Neuron (in vitro differentiated cells): ENCODE measurements at regions not wholly inside any gene's neighbourhood (a gene's known extent, or its start where the extent isn't known, plus 50 kb on each side); places are given as distances from the start of the nearest gene placed in this dataset.
"Not testable (repeated sequence)": the region's sequence is repeated elsewhere in the genome, so short reads cannot be mapped to it uniquely, and the experiment has no call there.

ENCODE experiments used
- H2AFZ ChIP-seq: one replicate; pipeline ENCODE4 v1.6.1; 2013; ENCODE audit warnings: low read depth, mild to moderate bottlenecking, inconsistent platforms, low read length, moderate library complexity
- H3K27me3 ChIP-seq: one replicate; pipeline ENCODE4 v1.6.1; 2013; ENCODE audit warnings: low read length; ENCODE audit not compliant: insufficient read depth
- H3K36me3 ChIP-seq: one replicate; pipeline ENCODE4 v1.6.1; 2013; ENCODE audit warnings: low read length; ENCODE audit not compliant: insufficient read depth
- H3K4me1 ChIP-seq: one replicate; pipeline ENCODE4 v1.6.1; 2013; ENCODE audit warnings: low read length; ENCODE audit not compliant: insufficient read depth
- H3K4me3 ChIP-seq: 2 replicates; pipeline ENCODE4 v1.5.1; 2013; ENCODE audit warnings: mild to moderate bottlenecking, low read length, moderate library complexity
- H3K9me3 ChIP-seq: one replicate; pipeline ENCODE4 v1.6.1; 2013; ENCODE audit warnings: low read length

DNA sequence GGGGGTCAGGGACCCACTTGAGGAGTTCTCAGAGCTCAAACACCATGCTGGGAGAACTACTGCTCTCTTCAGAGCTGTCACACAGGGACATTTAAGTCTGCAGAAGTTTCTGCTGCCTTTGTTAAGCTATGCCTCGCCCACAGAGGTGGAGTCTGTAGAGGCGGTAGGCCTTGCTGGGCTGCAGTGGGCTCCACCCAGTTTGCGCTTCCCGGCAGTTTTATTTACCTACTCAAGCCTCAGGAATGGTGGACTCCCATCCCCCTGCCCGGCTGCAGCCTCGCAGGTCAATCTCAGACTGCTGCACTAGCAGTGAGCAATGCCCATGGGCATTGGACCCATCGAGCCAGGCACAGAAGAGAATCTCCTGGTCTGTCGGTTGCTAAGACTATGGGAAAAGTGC is 706.4 kb downstream of the LRRIQ3 start:
- Histone ChIP-seq H3K4me1 (no peaks in the 10 kb centered on the region), H3K9me3 (no peaks in the 10 kb centered on the region), H3K36me3 (no peaks in the 10 kb centered on the region), H3K4me3 (no peak overlapping the region), H2AFZ (no peak overlapping the region), H3K27me3 (no peaks in the 10 kb centered on the region)

DNA sequence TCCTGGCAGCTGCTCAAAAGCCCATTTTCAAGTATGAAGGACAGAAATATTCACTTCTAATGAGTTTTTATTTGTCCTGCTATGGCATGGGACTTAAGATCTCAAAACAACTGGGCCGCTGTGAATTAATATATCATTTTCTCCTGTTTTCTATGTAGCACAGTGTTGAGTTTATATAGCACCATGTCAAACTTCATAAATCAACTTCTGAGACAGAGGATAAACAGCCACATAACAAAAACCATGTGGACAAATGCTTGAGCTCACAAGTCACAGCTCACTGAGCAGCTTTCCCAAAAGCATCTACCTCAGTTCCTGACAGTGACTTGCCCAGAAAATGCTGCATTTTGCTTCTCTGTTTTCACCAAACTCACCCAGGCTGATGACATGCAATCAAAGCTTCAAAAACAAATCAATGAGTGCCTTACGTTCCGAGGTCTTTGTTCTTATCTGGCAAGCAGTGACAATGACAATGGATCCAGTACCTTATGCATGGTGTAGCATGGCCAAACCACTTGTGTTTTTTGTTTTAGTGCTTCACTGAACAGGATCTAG is 722.6 kb downstream of the LRRIQ3 start:
- H3K4me3 ChIP-seq, result no peak overlapping the region
- H3K4me1 ChIP-seq, result no peaks in the 10 kb centered on the region
- H2AFZ ChIP-seq, result peak overlapping the region; percentile 34
- H3K27me3 ChIP-seq, result no peaks in the 10 kb centered on the region
- no peaks in the 10 kb centered on the region for H3K36me3 ChIP-seq
- H3K9me3 ChIP-seq, result no peaks in the 10 kb centered on the region

DNA sequence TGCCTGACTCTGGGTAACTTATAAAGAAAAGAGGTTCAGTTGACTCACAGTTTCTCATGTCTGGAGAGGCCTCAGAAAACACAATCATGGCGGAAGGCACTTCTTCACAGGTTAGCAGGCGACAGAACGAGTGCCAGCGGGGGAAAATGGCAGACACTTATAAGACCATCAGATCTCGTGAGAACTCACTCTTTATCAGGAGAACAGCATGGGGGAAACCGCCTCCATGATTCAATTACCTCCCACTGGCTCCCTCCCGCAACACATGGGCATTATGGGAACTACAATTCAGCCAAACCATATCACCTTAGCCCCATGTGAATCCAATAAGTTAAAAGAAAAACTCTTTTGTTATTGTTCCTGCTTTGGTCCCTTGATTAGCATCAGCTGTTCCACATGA is 725.2 kb downstream of the LRRIQ3 start:
- H3K27me3 ChIP-seq, result no peaks in the 10 kb centered on the region
- H3K4me3 ChIP-seq, result no peak overlapping the region
- H3K9me3 ChIP-seq, result no peaks in the 10 kb centered on the region
- H3K4me1 ChIP-seq, result no peaks in the 10 kb centered on the region
- no peak overlapping the region for H2AFZ ChIP-seq
- H3K36me3 ChIP-seq, result no peaks in the 10 kb centered on the region

DNA sequence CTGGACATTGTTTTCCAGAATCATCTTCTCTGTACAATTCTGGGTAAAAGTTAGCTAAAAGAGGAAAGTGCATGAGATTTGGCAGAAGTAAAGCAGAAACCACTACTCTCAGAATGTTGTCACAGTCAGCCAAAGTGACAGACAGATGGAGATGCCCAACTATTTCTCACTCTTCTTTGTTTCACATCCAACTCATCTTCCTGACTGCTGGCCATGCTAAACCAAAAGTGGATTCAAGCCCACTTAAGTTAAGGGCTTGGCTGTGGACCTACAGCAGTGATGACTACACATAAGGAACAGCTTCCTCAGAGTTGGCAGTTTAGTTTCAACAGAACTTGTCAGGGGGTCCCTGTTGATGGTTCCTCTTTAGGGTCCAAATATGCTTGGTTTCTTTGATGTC is 730.2 kb downstream of the LRRIQ3 start:
- Histone ChIP-seq H2AFZ (no peak overlapping the region), H3K4me3 (no peak overlapping the region), H3K27me3 (no peaks in the 10 kb centered on the region), H3K4me1 (no peaks in the 10 kb centered on the region), H3K36me3 (no peaks in the 10 kb centered on the region), H3K9me3 (no peaks in the 10 kb centered on the region)

DNA sequence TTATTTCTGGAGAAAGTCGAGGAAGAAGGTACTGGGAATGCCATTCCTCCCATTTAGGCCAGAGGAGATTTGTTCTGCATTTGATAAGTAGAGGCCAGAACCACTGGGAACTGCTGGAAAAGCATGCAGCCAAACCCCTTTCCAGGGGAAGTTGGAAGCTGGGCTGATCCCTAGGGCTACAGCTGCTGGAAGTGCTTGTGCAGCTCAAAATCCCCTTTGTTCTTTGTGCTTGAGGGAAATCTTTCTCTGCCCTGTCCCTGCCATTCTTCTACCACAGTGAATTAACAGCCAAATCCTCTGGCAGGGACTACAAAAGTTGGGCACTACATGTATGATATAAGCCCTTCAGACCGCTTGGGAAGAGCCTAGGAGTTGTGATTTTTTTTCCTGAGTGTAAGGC is 734.1 kb downstream of the LRRIQ3 start:
- H3K36me3 ChIP-seq, result no peaks in the 10 kb centered on the region
- H3K27me3 ChIP-seq, result no peaks in the 10 kb centered on the region
- no peaks in the 10 kb centered on the region for H3K4me1 ChIP-seq
- no peak overlapping the region for H3K4me3 ChIP-seq
- no peak overlapping the region for H2AFZ ChIP-seq
- H3K9me3 ChIP-seq, result no peaks in the 10 kb centered on the region

DNA sequence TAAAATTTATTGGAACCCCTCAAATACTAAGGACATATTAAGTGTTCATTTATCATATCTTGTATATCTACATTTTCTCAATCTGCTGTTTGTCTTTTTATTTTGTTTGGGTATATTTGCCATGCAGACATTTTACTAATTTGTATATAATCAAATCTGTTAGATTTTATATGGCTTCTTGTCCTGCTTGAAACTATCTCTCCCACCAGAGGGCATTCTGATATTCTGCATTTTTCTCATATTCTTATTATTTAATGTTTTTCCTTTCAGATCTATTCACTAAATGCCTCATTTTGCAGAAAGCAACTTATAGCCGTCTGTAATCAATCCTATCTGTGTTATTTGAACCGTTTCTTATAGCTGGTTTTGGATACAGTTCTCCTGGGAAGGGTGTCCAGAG is 745.5 kb downstream of the LRRIQ3 start:
- H3K9me3 ChIP-seq, result peaks cover 4% of the 10 kb centered on the region

DNA sequence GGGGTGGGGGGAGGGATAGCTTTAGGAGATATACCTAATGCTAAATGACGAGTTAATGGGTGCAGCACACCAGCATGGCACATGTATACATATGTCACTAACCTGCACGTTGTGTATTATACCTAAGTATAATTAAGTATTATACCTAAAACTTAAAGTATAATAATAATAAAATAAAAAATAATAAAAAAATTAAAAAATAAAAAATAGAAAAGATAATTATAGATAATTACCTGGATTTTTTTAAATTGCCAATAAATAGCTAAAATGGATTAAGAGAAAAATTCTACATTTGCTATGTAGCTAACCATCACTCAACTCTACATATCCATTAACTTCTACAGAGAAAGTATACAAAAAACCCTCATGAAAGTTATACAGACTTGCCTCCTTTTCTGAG is 747.3 kb downstream of the LRRIQ3 start:
- not testable (repeated sequence) for H3K27me3 ChIP-seq, H3K4me1 ChIP-seq, H3K9me3 ChIP-seq, H2AFZ ChIP-seq, H3K4me3 ChIP-seq, H3K36me3 ChIP-seq

More for the DNA sequence above, 745.5 kb downstream of the LRRIQ3 start:
- Histone ChIP-seq H3K27me3 (no peaks in the 10 kb centered on the region), H3K36me3 (no peaks in the 10 kb centered on the region), H3K4me1 (no peaks in the 10 kb centered on the region), H3K4me3 (no peak overlapping the region), H2AFZ (no peak overlapping the region)

DNA sequence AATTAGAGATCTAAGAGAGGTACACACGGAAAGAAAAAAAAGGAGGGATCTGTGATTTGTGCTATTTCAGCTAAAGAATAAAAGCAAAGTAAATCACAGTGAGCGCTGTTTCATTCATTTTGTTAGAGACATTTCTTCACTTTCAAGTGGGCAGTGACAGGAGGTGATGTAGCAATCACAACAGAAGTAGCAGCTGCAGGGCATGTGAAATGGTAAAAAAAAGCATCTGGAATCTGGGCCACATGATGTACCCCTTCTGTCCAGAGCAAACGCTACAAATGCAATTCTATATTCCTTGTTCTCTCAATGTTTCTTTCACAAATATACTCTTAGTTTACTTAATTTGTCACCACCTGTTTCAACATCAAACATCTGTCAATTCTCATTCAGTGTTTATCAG is 786.5 kb downstream of the LRRIQ3 start:
- H3K9me3 ChIP-seq, result no peaks in the 10 kb centered on the region
- no peak overlapping the region for H3K4me3 ChIP-seq
- no peaks in the 10 kb centered on the region for H3K4me1 ChIP-seq
- no peaks in the 10 kb centered on the region for H3K27me3 ChIP-seq
- H3K36me3 ChIP-seq, result no peaks in the 10 kb centered on the region
- no peak overlapping the region for H2AFZ ChIP-seq

DNA sequence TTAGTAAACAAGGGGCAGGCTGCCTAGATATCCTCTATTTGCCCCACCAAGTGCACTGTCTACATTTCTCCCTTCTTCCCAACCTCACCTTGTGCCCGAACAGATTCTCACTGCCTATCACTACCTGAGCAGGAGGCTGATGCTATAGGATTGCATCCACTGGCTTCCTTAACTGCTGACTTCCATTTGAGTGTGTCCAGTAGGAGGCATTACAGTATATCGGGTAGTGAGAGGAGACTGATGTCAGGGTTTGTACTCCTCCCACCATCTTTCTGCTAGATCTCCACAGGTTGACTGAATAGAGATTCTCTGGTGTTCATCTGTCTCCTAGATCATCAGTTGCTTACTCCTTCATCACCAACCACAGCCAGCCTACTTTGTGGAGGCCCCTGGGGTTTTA is 796.3 kb downstream of the LRRIQ3 start:
- no peak overlapping the region for H3K4me3 ChIP-seq
- no peaks in the 10 kb centered on the region for H3K27me3 ChIP-seq
- H3K36me3 ChIP-seq, result no peaks in the 10 kb centered on the region
- H3K4me1 ChIP-seq, result no peaks in the 10 kb centered on the region
- H3K9me3 ChIP-seq, result no peaks in the 10 kb centered on the region
- H2AFZ ChIP-seq, result no peak overlapping the region

DNA sequence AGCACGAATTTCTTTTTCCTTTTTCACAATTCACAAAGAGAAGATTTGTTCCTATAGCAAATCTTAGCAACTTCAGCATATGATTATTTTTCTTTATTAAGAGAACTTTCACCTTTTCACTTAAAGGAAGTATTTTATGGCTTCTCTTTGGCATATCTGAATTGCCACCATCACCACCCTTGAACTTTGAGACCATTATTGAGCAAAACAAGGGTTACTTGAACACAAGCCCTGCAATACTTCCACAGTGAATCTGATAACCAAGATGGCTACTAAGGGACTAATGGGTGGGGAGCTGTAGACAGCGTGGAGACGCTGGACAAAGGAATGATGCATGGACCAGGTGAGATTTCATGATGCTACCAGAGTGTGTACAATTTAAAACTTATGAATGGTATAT is 815.0 kb downstream of the LRRIQ3 start:
- Histone ChIP-seq H3K36me3 (no peaks in the 10 kb centered on the region), H3K4me3 (no peak overlapping the region), H3K9me3 (no peaks in the 10 kb centered on the region), H3K27me3 (no peaks in the 10 kb centered on the region), H2AFZ (no peak overlapping the region), H3K4me1 (no peaks in the 10 kb centered on the region)

DNA sequence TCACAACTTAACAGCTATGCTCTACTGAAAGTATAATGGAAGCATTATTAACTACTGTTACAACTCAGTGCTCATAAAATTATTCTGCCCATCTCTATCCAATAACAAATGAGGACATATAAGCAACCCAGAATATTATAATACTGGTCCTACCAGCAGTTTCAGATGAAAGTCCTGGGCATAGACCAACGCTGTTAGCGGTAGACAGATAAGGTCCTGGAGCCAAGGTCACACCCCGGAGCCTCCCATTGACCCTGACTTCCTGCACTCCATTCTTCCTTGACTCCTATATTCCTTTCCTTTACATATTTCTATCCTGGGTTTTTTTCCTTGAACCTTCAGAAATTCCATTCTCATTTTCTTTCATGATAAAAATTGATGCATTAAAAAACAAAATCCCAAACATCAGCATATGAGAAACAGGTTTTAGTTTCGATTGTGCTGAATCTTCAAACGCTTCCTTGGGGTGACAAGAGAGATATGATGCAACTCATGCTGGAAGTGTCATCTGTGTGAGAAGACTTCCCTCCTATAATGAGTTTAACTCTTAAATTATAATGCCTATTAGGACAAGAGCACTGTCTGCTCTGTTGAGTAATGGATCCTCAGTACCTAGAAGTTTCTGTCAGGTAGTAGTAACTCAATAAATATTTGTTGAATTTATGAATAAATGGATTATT is 831.1 kb downstream of the LRRIQ3 start:
- no peak overlapping the region for H3K4me3 ChIP-seq
- H3K4me1 ChIP-seq, result no peaks in the 10 kb centered on the region
- H3K27me3 ChIP-seq, result no peaks in the 10 kb centered on the region
- no peaks in the 10 kb centered on the region for H3K9me3 ChIP-seq
- H2AFZ ChIP-seq, result no peak overlapping the region
- no peaks in the 10 kb centered on the region for H3K36me3 ChIP-seq

DNA sequence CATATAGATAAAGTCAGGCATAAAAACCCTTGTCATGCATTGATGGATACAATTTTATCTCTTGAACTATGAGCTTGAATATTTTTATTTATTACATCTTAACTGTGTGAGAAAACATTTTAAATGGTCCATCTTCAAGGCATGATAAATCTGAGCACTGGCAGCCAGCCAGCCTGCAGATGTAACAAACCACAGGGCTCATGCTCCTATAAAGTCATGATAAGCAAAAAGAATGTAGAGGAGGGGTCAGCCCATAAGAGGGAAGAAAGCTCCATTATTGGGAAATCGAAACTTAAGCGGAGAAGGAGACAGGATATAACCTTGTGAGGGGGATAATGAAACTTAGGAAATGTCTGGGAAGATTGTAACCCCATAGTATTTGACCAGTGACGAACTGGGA is 839.0 kb downstream of the LRRIQ3 start:
- Histone ChIP-seq H3K27me3 (no peaks in the 10 kb centered on the region), H3K4me3 (no peak overlapping the region), H3K4me1 (no peaks in the 10 kb centered on the region), H3K9me3 (no peaks in the 10 kb centered on the region), H3K36me3 (no peaks in the 10 kb centered on the region), H2AFZ (no peak overlapping the region)

DNA sequence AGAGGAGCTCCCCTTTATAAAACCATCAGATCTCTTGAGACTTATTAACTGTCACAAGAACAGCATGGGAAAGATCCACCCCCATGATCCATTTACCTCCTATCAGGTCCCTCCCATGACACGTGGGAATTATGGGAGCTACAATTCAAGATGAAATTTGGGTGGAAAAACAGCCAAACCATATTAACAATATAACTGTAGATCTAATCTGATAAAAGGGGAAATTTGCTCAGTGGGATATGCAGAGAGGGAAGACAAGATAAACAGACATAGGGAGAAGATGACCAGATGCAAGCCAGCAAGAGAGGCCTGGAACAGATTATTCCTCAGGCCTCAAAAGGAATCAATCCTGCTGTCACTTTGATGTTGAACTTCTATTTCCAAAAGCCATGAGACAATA is 841.5 kb downstream of the LRRIQ3 start:
- Histone ChIP-seq H3K27me3 (no peaks in the 10 kb centered on the region), H3K4me1 (no peaks in the 10 kb centered on the region), H3K9me3 (no peaks in the 10 kb centered on the region), H2AFZ (no peak overlapping the region), H3K36me3 (no peaks in the 10 kb centered on the region), H3K4me3 (no peak overlapping the region)

DNA sequence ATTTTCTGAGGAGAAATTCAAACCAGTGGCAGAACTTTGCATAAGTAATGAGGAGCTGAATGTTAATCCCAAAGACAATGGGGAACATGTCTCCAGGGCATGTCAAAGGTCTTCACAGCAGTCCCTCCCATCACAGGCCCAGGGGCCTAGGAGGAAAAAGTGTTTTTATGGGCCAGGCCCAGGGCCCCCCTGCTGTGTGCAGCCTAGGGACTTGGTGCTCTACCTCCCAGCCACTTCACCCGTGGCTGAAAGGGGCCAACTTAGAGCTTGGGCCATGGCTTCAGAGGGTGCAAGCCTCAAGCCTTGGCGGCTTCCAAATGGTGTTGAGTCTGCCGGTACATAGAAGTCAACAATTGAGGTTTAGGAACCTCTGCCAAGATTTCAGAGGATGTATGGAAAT is 854.0 kb downstream of the LRRIQ3 start:
- Histone ChIP-seq H2AFZ (no peak overlapping the region), H3K27me3 (no peaks in the 10 kb centered on the region), H3K36me3 (no peaks in the 10 kb centered on the region), H3K9me3 (peaks cover 2% of the 10 kb centered on the region), H3K4me1 (no peaks in the 10 kb centered on the region), H3K4me3 (no peak overlapping the region)
